SK-MEL-5 (cell line): ENCODE measurements at regions not wholly inside any gene's neighbourhood (a gene's known extent, or its start where the extent isn't known, plus 50 kb on each side); places are given as distances from the start of the nearest gene placed in this dataset.
"Not testable (repeated sequence)": the region's sequence is repeated elsewhere in the genome, so short reads cannot be mapped to it uniquely, and the experiment has no call there.

Experiments
- DNase-seq: peaks from one replicate; pipeline ENCODE4 v3.0.0-alpha.2; 2016; ENCODE audit warnings: low read depth, low spot score
- in situ Hi-C: cut with HindIII; loops from 2 replicates; pipeline ENCODE4 v1.10.0; 2016; ENCODE audit warnings: low sequenced_read_pairs, high pct_unique_total_duplicates, low pct_unique_long_range_greater_than_20kb

GRCh38 chr3:127078626-127079025 is 95.7 kb downstream of the PLXNA1 start:
- in situ Hi-C loops = no loop called here

GRCh38 chr3:127079211-127079610 is 96.3 kb downstream of the PLXNA1 start:
- in situ Hi-C loops = no loop called here
- no peak for DNase-seq

More at GRCh38 chr3:127078626-127079025, 95.7 kb downstream of the PLXNA1 start:
- DNase-seq = no peak

- DNase-seq = no peak
- in situ Hi-C loops = no loop called here
Measured at GRCh38 chr3:127081001-127081720, 98.2 kb downstream of the PLXNA1 start.

- no peak for DNase-seq
- in situ Hi-C loops = no loop called here
Measured at GRCh38 chr3:127082066-127082465, 99.2 kb downstream of the PLXNA1 start.

GRCh38 chr3:127083778-127084397 is 101.0 kb downstream of the PLXNA1 start:
- in situ Hi-C loops = no loop called here
- no peak for DNase-seq

GRCh38 chr3:127084401-127084990 is 101.6 kb downstream of the PLXNA1 start:
- DNase-seq = no peak
- in situ Hi-C loops = no loop called here

- in situ Hi-C loops = no loop called here
- DNase-seq = no peak
Measured at GRCh38 chr3:127085576-127085975, 102.7 kb downstream of the PLXNA1 start.

- DNase-seq, in situ Hi-C loops: not testable (repeated sequence)
Measured at GRCh38 chr3:127086591-127086990, 103.7 kb downstream of the PLXNA1 start.

- DNase-seq = no peak
- in situ Hi-C loops = no loop called here
Measured at GRCh38 chr3:127087441-127087840, 104.5 kb downstream of the PLXNA1 start.

- in situ Hi-C loops = no loop called here
- DNase-seq = no peak
Measured at GRCh38 chr3:127088511-127089351, 104.2 kb upstream of the PRR23E start.

GRCh38 chr3:127089486-127090145 is 103.3 kb upstream of the PRR23E start:
- no peak for DNase-seq
- in situ Hi-C loops = no loop called here

- in situ Hi-C loops = no loop called here
Measured at GRCh38 chr3:127090218-127091160, 102.4 kb upstream of the PRR23E start.

GRCh38 chr3:127091376-127091775 is 101.6 kb upstream of the PRR23E start:
- in situ Hi-C loops = no loop called here
- DNase-seq = no peak

More at GRCh38 chr3:127090218-127091160, 102.4 kb upstream of the PRR23E start:
- no peak for DNase-seq

- no peak for DNase-seq
- in situ Hi-C loops = no loop called here
Measured at GRCh38 chr3:127092368-127092767, 100.6 kb upstream of the PRR23E start.

GRCh38 chr3:127092776-127093175 is 100.2 kb upstream of the PRR23E start:
- in situ Hi-C loops = no loop called here
- no peak for DNase-seq

GRCh38 chr3:127093312-127093711 is 99.6 kb upstream of the PRR23E start:
- in situ Hi-C loops = no loop called here
- no peak for DNase-seq

GRCh38 chr3:127095774-127096173 is 97.2 kb upstream of the PRR23E start:
- in situ Hi-C loops = no loop called here
- no peak for DNase-seq
